Upper lobe of left lung (tissue), 6 donors: ENCODE measurements at regions not wholly inside any gene's neighbourhood (a gene's known extent, or its start where the extent isn't known, plus 50 kb on each side); places are given as distances from the start of the nearest gene placed in this dataset.

ENCODE experiments used
- ATAC-seq, 2 donors: fragments of 200-7000 bp; cut with Tn5 transposase; one replicate each; pipeline ENCODE4 v1.9.1; 2022; ENCODE audit warnings: mild to moderate bottlenecking in 2 of 2, moderate library complexity in 2 of 2; ENCODE audit not compliant: low FRiP score in 2 of 2
- DNase-seq, 2 donors: peaks; one replicate each; pipeline ENCODE4 v3.0.0-alpha.2; 2019 to 2020
- H3K27ac ChIP-seq, 4 donors: fragments of 200-600 bp; sonication (generic); one replicate each; pipeline ENCODE4 v1.5.1; 2016 to 2019
- H3K27me3 ChIP-seq, 4 donors: fragments of 200-600 bp; sonication (generic); one replicate each; pipeline ENCODE4 v1.5.1; 2017 to 2019
- H3K36me3 ChIP-seq, 4 donors: fragments of 200-600 bp; sonication (generic); one replicate each; pipeline ENCODE4 v1.5.1; 2016 to 2019
- H3K4me1 ChIP-seq, 4 donors: fragments of 200-600 bp; sonication (generic); one replicate each; pipeline ENCODE4 v1.5.1; 2018 to 2019
- H3K4me3 ChIP-seq, 4 donors: fragments of 200-600 bp; sonication (generic); one replicate each; pipeline ENCODE4 v1.5.1; 2017 to 2019; ENCODE audit warnings: mild to moderate bottlenecking in 2 of 4, moderate library complexity in 1 of 4
- H3K9me3 ChIP-seq, 4 donors: fragments of 200-600 bp; sonication (generic); one replicate each; pipeline ENCODE4 v1.5.1; 2018 to 2019
- CTCF ChIP-seq, 6 experiments: fragments of 450-650 bp in 4 of 6; fragments of 200-600 bp in 2 of 6; sonication (generic) in 2 of 6; IDR thresholded peaks; one replicate each; pipeline ENCODE4 v1.5.1; 2016 to 2019; ENCODE audit warnings: antibody characterized with exemption in 6 of 6
- EP300 ChIP-seq, 4 donors: sonication (generic); formaldehyde crosslinking; IDR thresholded peaks; one replicate each; pipeline ENCODE4 v1.5.1; 2017; ENCODE audit warnings: antibody characterized with exemption in 4 of 4, control low read depth in 2 of 4
- POLR2A ChIP-seq, 4 donors: fragments of 450-650 bp; IDR thresholded peaks; one replicate each; pipeline ENCODE4 v1.5.1; 2016 to 2017; ENCODE audit warnings: antibody characterized with exemption in 4 of 4, mild to moderate bottlenecking in 2 of 4
- POLR2AphosphoS5 ChIP-seq, 2 donors: sonication (generic); formaldehyde crosslinking; IDR thresholded peaks; one replicate each; pipeline ENCODE4 v1.5.1; 2017; ENCODE audit warnings: antibody characterized with exemption in 2 of 2
- WGBS, 2 donors: methylation state at CpG; one replicate each; pipeline ENCODE4 v1.1.5; 2017 to 2018; 5-methylcytosine and 5-hydroxymethylcytosine counted together
- donor health status: DM: no; HTN: no; CAD: no; lungs with moderate emphysema.
- donor health status: DM: no; HTN: yes; CAD: no; lungs with severe emphysema.

- DNase-seq = no peak
- 51 to 73% methylated on average over 3 of the region's 3 CpGs for whole genome bisulfite sequencing, 2 donors
- ATAC-seq = no peak
- Histone ChIP-seq H3K27ac (peak overlapping the region in 3 of 4 donors; percentile 24 to 26 (median 26)), H3K4me1 (peaks cover 0 to 17% (median 4%) of the 10 kb centered on the region in 4 donors), H3K4me3 (no peak overlapping the region), H3K27me3 (no peaks in the 10 kb centered on the region), H3K36me3 (no peaks in the 10 kb centered on the region), H3K9me3 (no peaks in the 10 kb centered on the region)
- TF ChIP-seq EP300 (IDR thresholded peaks at IDR 0.05) (no peak), POLR2A (IDR thresholded peaks at IDR 0.05) (no peak), POLR2AphosphoS5 (IDR thresholded peaks at IDR 0.05) (no peak), CTCF (IDR thresholded peaks at IDR 0.05) (no peak)
These were observed 434.7 kb downstream of the FOXO1 start for GRCh38 chr13:40231751-40232150.

DNA sequence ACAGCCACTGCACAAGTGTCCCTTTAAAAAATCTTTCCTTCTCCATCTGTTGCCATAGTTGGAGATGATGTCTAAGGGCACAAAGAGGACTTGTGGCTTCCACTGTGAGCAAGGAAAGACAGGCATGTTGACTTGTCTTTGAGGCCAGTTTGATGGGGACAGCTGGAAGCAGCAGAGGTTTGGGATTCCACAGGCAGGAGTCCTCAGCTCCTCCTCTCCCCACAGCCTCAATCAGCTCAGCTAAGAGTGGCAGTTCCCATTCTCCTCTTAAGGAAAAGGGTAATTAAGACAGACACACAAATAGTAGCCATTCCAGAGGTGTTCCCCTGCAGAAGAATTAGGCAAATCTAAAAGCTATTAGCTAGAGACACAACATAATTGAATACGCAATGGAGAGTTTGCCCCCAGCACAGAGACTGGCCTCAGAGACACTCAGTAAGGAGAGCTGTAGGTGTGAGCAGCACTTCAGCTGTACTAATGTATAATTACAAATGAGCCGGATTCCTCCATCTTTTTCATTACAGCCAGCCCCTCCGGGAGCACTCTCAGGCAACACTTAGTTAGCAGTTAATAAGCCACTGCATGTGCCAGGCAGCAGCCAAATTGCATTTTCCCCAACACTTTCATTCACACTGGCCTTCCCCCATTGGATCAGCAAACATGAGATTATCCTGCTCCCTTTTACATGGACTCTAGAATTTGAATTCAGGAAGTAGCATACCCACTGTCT is 434.0 kb downstream of the FOXO1 start:
- WGBS, 2 donors = 92 to 93% methylated on average over 3 of the region's 3 CpGs

GRCh38 chr13:40233731-40234195 is 432.7 kb downstream of the FOXO1 start:
- peak overlapping the region in 3 of 4 donors; percentile 5 to 17 (median 12) for H3K27ac ChIP-seq
- H3K4me3 ChIP-seq = no peak overlapping the region
- DNase-seq (no peak), ATAC-seq (peak in 1 of 2 donors; percentile 49)
- H3K4me1 ChIP-seq = peaks cover 0 to 17% (median 6%) of the 10 kb centered on the region in 4 donors
- H3K27me3 ChIP-seq = no peaks in the 10 kb centered on the region
- 61 to 89% methylated on average over 8 of the region's 8 CpGs for WGBS, 2 donors
- H3K9me3 ChIP-seq = no peaks in the 10 kb centered on the region
- TF ChIP-seq POLR2AphosphoS5 (IDR thresholded peaks at IDR 0.05) = no peak
- TF ChIP-seq POLR2A (IDR thresholded peaks at IDR 0.05) = no peak
- TF ChIP-seq EP300 (IDR thresholded peaks at IDR 0.05) = no peak
- TF ChIP-seq CTCF (IDR thresholded peaks at IDR 0.05) = no peak
- no peaks in the 10 kb centered on the region for H3K36me3 ChIP-seq

More for the DNA sequence above, 434.0 kb downstream of the FOXO1 start:
- no peak overlapping the region for H3K4me3 ChIP-seq
- peak overlapping the region in 1 of 4 donors; percentile 0 for H3K27ac ChIP-seq
- no peaks in the 10 kb centered on the region for H3K36me3 ChIP-seq
- H3K4me1 ChIP-seq = peaks cover 0 to 17% (median 6%) of the 10 kb centered on the region in 4 donors
- TF ChIP-seq POLR2A (IDR thresholded peaks at IDR 0.05) = no peak
- TF ChIP-seq CTCF (IDR thresholded peaks at IDR 0.05) = no peak
- no peak for TF ChIP-seq POLR2AphosphoS5 (IDR thresholded peaks at IDR 0.05)
- TF ChIP-seq EP300 (IDR thresholded peaks at IDR 0.05) = no peak
- no peaks in the 10 kb centered on the region for H3K9me3 ChIP-seq
- ATAC-seq = no peak
- no peak for DNase-seq
- H3K27me3 ChIP-seq = no peaks in the 10 kb centered on the region

DNA sequence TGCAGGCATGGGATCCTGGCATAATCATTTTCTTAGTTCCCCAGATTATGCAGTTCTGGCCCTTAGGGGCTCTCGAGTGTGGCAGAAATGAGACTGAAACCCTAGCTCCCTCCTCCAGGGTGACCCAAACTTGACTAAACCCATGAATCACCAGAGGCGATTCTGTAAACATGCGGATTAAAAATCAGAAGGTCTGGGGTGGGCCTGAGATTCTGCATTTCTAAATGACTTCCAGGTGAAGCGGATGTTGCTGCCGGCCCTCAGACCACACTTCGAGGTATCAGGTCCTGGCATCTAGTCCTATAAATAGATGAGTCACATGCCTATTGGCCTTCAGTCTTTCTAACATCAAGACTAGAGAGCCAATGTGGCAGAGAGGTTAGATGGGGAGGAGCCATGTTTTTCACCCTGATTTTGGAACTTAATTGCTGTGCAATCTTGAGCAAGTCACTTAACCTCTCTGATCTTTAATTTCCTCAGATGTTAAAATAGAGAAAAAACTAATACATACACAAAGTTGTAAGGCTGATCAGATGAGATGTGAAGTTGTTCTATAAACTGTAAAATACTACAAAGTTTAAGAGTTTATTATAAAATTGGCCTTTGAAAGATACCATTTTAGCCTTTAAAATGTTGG is 431.2 kb downstream of the FOXO1 start:
- ATAC-seq (no peak), DNase-seq (no peak)
- H3K27me3 ChIP-seq = no peaks in the 10 kb centered on the region
- H3K27ac ChIP-seq = peak overlapping the region in 3 of 4 donors; percentile 28 to 52 (median 32)
- WGBS, 2 donors = 88 to 94% methylated on average over 6 of the region's 6 CpGs
- no peaks in the 10 kb centered on the region for H3K9me3 ChIP-seq
- TF ChIP-seq POLR2A (IDR thresholded peaks at IDR 0.05) = no peak
- no peak for TF ChIP-seq CTCF (IDR thresholded peaks at IDR 0.05)
- no peak for TF ChIP-seq EP300 (IDR thresholded peaks at IDR 0.05)
- TF ChIP-seq POLR2AphosphoS5 (IDR thresholded peaks at IDR 0.05) = no peak
- H3K4me1 ChIP-seq = peaks cover 0 to 17% (median 6%) of the 10 kb centered on the region in 4 donors
- no peaks in the 10 kb centered on the region for H3K36me3 ChIP-seq
- H3K4me3 ChIP-seq = no peak overlapping the region
